Muscle of arm (tissue), 1 donor: ENCODE measurements at regions not wholly inside any gene's neighbourhood (a gene's known extent, or its start where the extent isn't known, plus 50 kb on each side); places are given as distances from the start of the nearest gene placed in this dataset.
A peak's percentile ranks its signal among the peaks of the same experiment; 100 is the strongest.

Source experiments
- DNase-seq: peaks from one replicate; pipeline ENCODE4 v3.0.0-alpha.2; 2013

- no peak for DNase-seq
Measured at GRCh38 chr17:77364941-77365583, 224.3 kb downstream of the SEC14L1 start.

- no peak for DNase-seq
Measured at GRCh38 chr17:77365584-77366186, 224.9 kb downstream of the SEC14L1 start.

- no peak for DNase-seq
Measured at GRCh38 chr17:77366206-77366557, 225.4 kb downstream of the SEC14L1 start.

DNA sequence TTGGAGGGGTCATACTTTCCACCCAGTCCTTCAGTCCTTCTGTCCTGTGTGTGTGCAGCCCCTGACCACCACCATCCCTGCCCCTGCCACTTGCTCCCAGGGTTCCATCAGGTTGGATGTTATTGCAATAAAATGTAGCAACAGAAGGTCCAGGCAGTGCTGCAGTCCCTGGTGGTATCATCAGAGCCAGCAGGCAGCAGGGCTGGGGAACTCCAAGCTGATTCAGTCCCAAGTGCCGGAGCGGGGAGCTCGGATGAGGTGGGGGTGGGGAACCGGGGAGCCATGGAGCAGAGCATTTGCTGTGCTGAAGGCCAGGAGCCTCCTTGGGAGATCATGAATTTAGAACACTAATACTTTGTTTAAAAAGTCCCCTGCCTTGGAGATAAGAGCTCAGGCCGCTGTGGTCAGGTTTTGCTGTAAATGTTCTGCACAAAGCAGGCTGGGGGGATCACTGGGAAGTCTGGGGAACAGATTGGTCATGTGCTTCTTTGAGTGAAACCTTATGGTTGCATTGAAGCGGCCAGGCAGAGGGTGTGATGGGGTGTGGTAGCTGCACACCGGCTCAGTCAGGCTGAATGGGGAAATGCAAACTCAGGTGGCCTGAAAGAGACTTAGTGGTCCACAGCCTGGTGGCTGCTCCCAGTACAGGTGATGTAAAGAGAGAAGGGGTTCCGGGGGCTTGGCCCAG, 225.9 kb downstream of the SEC14L1 start:
- no peak for DNase-seq

- DNase-seq: no peak
Measured at GRCh38 chr17:77369544-77369971, 228.8 kb downstream of the SEC14L1 start.

- no peak for DNase-seq
Measured at GRCh38 chr17:77370586-77370985, 229.8 kb downstream of the SEC14L1 start.

DNA sequence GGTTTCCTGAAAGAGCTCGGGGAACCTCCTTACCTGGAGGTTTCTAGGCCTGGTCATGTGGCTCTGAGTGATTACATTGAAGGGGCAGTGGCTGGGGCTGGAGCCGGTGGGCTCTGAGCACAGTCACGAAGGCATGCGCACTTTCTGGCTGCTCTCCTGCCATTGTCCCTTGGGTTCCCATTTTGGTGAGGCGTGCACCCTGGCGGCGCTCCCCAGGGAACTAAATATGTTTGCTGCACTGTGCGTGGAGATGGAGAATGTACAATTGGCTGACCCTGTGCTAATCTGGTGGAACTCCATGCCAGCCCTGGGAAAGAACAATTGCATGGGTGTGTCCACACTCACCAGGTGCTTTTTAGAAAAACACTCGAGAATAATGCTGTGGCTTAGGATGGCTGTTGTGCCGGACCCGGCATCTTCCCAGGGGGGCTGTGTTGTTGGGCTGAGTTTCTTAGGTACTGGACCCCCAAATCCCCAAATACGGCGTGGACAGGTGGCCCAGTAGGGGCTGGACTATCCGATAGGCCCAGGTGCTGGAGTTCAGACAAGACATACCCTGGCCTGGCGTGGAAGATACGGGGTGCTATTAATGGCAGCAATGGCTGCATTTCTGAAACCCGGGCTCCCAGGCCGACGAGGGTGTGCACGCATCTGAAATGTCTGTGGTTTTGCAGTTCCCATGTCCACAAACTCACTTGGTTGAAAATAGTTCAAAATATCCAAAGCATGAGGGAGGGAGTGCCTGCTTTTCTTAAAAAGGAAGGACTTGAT, 230.5 kb downstream of the SEC14L1 start:
- DNase-seq: no peak

GRCh38 chr17:77371888-77372443, 231.2 kb downstream of the SEC14L1 start:
- DNase-seq: no peak

- DNase-seq: peak; percentile 85
Measured at GRCh38 chr17:77372444-77373298, 231.9 kb downstream of the SEC14L1 start.

GRCh38 chr17:77373299-77374169, 232.8 kb downstream of the SEC14L1 start:
- no peak for DNase-seq

- DNase-seq: peak; percentile 81
Measured at GRCh38 chr17:77374170-77374936, 233.6 kb downstream of the SEC14L1 start.

- DNase-seq: no peak
Measured at GRCh38 chr17:77375108-77375916, 234.5 kb downstream of the SEC14L1 start.

GRCh38 chr17:77375917-77376651, 235.3 kb downstream of the SEC14L1 start:
- no peak for DNase-seq

DNA sequence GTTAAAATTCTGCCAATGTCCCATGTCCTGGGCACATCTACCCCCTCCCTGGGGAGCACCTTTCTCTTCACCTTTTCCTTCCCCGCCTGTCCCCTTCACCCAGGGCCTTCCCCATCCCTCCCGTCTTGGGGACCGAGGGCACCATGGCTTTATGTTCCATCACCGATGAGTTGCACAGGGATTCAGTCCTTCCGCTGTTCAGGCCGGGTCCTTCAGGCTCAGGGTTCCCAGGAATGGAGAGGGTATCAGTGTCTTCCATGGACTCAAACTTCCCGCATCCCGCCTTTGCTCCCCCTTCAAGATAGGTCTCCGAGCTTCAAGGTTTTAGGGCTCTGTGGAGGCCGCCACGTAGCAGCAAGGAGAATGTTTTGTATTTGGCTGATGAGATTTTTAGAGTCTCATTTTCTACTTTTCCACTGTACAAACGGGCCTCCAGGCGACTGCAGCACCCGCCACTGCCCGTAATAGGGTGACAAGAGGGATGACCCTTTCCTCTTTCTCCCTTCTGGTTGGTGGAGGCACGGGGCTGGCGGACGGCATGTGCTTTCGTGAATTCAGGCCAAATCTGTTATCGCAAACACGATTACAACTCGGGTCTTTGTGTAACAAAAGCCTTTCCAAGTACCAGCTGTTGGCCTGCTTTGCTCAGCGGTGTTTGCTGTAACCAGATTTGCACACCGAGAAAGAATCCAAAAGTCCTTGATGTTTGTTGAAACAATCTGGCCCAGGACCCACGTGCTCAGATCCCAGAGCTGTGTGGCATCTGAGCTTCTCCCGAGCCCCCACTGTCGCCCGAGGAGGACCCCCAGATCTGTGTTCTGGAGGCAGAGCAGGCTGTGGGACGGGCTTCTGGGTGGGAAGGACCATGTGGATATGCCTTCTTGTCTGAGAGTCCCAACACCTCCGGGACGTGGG, 236.3 kb downstream of the SEC14L1 start:
- no peak for DNase-seq

- no peak for DNase-seq
Measured at GRCh38 chr17:77377710-77378235, 237.0 kb downstream of the SEC14L1 start.

GRCh38 chr17:77378318-77379064, 237.7 kb downstream of the SEC14L1 start:
- DNase-seq: no peak
